HepG2 (cell line): ENCODE measurements at regions not wholly inside any gene's neighbourhood (a gene's known extent, or its start where the extent isn't known, plus 50 kb on each side); places are given as distances from the start of the nearest gene placed in this dataset.

Source experiments
- ATAC-seq: fragments of 200-7000 bp; cut with Tn5 transposase; 3 replicates; pipeline ENCODE4 v1.9.1; 2020; ENCODE audit warnings: mild to moderate bottlenecking, moderate library complexity
- BruUV-seq: library from RNA; stranded (reverse); fragments of 400-500 nt; replicated peaks from 2 replicates; lab custom pipeline; 2021; lab: Mats Ljungman, UMichigan
- CTCF ChIA-PET: fragments of 300-600 bp; formaldehyde crosslinking; extraction: SDS; loops from one replicate; lab custom pipeline; 2021; ENCODE audit warnings: low total read pairs, inconsistent platforms, low intra/inter-chr PET ratio; lab: Yijun Ruan, JAX
- POLR2A ChIA-PET: fragments of 350-600 bp; sonication (Branson Sonifier 250); formaldehyde crosslinking; loops from one replicate; lab custom pipeline; 2020; ENCODE audit warnings: antibody characterized with exemption, inconsistent platforms; lab: Yijun Ruan, JAX
- DNase-seq: peaks from one replicate; pipeline ENCODE4 v3.0.0-alpha.2; 2015; ENCODE audit warnings: low spot score
- FAIRE-seq: peaks from 3 replicates; lab custom pipeline; 2011; peaks lifted over from hg19 to GRCh38; lab: Jason Lieb, UNC
- H2AFZ ChIP-seq: one replicate; pipeline ENCODE4 v1.6.1; 2011; ENCODE audit warnings: low read length, inconsistent platforms
- H3K27ac ChIP-seq: fragments of 300-600 bp; 3 replicates; pipeline ENCODE4 v1.8.0; 2011; ENCODE audit warnings: mixed run types, mild to moderate bottlenecking, mixed read lengths, low read length, inconsistent platforms; ENCODE audit not compliant: insufficient read depth; ENCODE audit errors: extremely low read length
- H3K27me3 ChIP-seq, 2 experiments: fragments of 200-600 bp in 1 of 2; 2 replicates in 1 of 2; 3 replicates in 1 of 2; pipeline versions ENCODE4 v1.6.0 to v1.8.0; 2011; ENCODE audit warnings: low read length in 2 of 2, mild to moderate bottlenecking in 2 of 2, moderate library complexity in 2 of 2, inconsistent platforms in 1 of 2; ENCODE audit not compliant: insufficient read depth in 2 of 2, control insufficient read depth in 1 of 2
- H3K36me3 ChIP-seq, 2 experiments: fragments of 200-600 bp in 1 of 2; replicated peaks in 1 of 2; 2 replicates in 1 of 2; 3 replicates in 1 of 2; pipeline versions ENCODE4 v1.5.1 to v1.8.0; 2011; ENCODE audit warnings: low read length in 2 of 2, inconsistent platforms in 1 of 2; ENCODE audit not compliant: insufficient read depth in 2 of 2, control insufficient read depth in 1 of 2
- H3K4me1 ChIP-seq: 2 replicates; pipeline ENCODE4 v1.5.1; 2012; ENCODE audit warnings: low read length, inconsistent platforms; ENCODE audit not compliant: insufficient read depth
- H3K4me2 ChIP-seq: 2 replicates; pipeline ENCODE4 v1.6.0; 2011; ENCODE audit warnings: low read depth, low read length, inconsistent platforms
- H3K4me3 ChIP-seq, 3 experiments: fragments of 200-600 bp in 1 of 3; sonication (generic), shearing (Covaris generic) in 1 of 3; replicated peaks in 1 of 3; 2 replicates each; pipeline ENCODE4 v1.5.1; 2011 to 2016; ENCODE audit warnings: low read length in 3 of 3, inconsistent platforms in 2 of 3, low read depth in 2 of 3, mild to moderate bottlenecking in 2 of 3, control low read depth in 1 of 3, mixed read lengths in 1 of 3; ENCODE audit not compliant: insufficient read depth in 1 of 3
- H3K79me2 ChIP-seq: one replicate; pipeline ENCODE4 v1.6.1; 2011; ENCODE audit warnings: low read length, inconsistent platforms; ENCODE audit not compliant: insufficient read depth
- H3K9ac ChIP-seq: 2 replicates; pipeline ENCODE4 v1.6.0; 2011; ENCODE audit warnings: mild to moderate bottlenecking, low read depth, low read length, inconsistent platforms; ENCODE audit not compliant: insufficient read depth
- H3K9me3 ChIP-seq: 2 replicates; pipeline ENCODE4 v1.5.1; 2012; ENCODE audit warnings: mild to moderate bottlenecking, low read length
- H4K20me1 ChIP-seq: 2 replicates; pipeline ENCODE4 v1.6.0; 2011; ENCODE audit warnings: inconsistent platforms, mild to moderate bottlenecking, low read length, moderate library complexity; ENCODE audit not compliant: insufficient read depth
- HNRNPK ChIP-seq: fragments of 200-400 bp; formaldehyde crosslinking; IDR thresholded peaks from 2 replicates; pipeline ENCODE4 v1.6.1; 2018; ENCODE audit warnings: low read length, low read depth, moderate library complexity, mild to moderate bottlenecking; ENCODE audit not compliant: poor library complexity, severe bottlenecking
- RFX3 ChIP-seq: IDR thresholded peaks from 2 replicates; pipeline ENCODE4 v1.6.1; 2016; ENCODE audit warnings: missing biosample characterization, missing genetic modification reagents
- WGBS: methylation state at CpG from one replicate; pipeline ENCODE4 v1.1.6; 2017; ENCODE audit warnings: low lambda C conversion rate; 5-methylcytosine and 5-hydroxymethylcytosine counted together
- in situ Hi-C: cut with HindIII; loops from 2 replicates; pipeline ENCODE4 v1.10.0; 2017; ENCODE audit warnings: low pct_unique_long_range_greater_than_20kb; ENCODE audit not compliant: extremely low pct_ligation_motif_present
- intact Hi-C: fragments of 100-400 bp; cut with micrococcal nuclease; formaldehyde crosslinking; loops from one replicate; pipeline ENCODE4 v1.10.0; 2022; ENCODE audit not compliant: unreplicated experiment
- TF ChIP-seq, protein P1 (sequence below): sonication (generic); formaldehyde crosslinking; IDR thresholded peaks from 2 replicates; pipeline ENCODE4 v1.4.0; 2020; ENCODE audit warnings: missing genetic modification reagents, borderline replicate concordance
- TF ChIP-seq, protein P2 (sequence below): sonication (generic); formaldehyde crosslinking; conservative IDR thresholded peaks from 2 replicates; pipeline ENCODE4 v1.8.1; 2023; ENCODE audit warnings: missing genetic modification reagents

DNA sequence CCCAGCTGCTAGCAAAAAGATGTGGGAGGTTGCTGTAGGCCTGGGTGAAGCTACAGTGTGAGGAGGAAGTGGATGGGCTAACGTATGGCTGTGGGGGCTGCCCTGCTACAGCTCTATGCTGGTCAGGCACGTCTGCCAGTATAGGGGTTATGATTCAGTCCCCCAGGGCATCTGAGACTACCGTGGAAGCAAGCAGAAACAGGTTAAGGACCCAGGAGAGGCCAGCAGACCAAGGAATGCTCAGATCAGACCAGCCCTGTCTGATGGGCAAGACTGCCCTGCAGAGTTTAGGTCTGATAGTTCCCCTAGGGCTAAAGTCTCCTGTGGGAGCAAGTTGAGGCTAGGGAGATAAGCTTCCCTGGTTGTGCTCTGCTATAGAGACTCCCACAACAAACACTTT lies 416.1 kb upstream of the CTNND2 start:
- DNase-seq (no peak), FAIRE-seq (no peak), ATAC-seq (no peak)
- Histone ChIP-seq H3K36me3 (no peaks in the 10 kb centered on the region), H3K4me2 (no peak overlapping the region), H3K27me3 (no peaks in the 10 kb centered on the region), H3K9ac (no peak overlapping the region), H2AFZ (no peak overlapping the region), H3K79me2 (no peaks in the 10 kb centered on the region), H3K4me1 (no peaks in the 10 kb centered on the region), H3K27ac (no peak overlapping the region), H3K4me3 (no peak overlapping the region), H3K9me3 (peaks cover 76% of the 10 kb centered on the region), H4K20me1 (no peaks in the 10 kb centered on the region)
- 10% methylated on average over 2 of the region's 3 CpGs for WGBS
- BruUV-seq: no TSS peak
- intact Hi-C loops: no loop called here
- ChIA-PET CTCF (no interaction called here), POLR2A (no interaction called here)
- TF ChIP-seq, protein P1, sequence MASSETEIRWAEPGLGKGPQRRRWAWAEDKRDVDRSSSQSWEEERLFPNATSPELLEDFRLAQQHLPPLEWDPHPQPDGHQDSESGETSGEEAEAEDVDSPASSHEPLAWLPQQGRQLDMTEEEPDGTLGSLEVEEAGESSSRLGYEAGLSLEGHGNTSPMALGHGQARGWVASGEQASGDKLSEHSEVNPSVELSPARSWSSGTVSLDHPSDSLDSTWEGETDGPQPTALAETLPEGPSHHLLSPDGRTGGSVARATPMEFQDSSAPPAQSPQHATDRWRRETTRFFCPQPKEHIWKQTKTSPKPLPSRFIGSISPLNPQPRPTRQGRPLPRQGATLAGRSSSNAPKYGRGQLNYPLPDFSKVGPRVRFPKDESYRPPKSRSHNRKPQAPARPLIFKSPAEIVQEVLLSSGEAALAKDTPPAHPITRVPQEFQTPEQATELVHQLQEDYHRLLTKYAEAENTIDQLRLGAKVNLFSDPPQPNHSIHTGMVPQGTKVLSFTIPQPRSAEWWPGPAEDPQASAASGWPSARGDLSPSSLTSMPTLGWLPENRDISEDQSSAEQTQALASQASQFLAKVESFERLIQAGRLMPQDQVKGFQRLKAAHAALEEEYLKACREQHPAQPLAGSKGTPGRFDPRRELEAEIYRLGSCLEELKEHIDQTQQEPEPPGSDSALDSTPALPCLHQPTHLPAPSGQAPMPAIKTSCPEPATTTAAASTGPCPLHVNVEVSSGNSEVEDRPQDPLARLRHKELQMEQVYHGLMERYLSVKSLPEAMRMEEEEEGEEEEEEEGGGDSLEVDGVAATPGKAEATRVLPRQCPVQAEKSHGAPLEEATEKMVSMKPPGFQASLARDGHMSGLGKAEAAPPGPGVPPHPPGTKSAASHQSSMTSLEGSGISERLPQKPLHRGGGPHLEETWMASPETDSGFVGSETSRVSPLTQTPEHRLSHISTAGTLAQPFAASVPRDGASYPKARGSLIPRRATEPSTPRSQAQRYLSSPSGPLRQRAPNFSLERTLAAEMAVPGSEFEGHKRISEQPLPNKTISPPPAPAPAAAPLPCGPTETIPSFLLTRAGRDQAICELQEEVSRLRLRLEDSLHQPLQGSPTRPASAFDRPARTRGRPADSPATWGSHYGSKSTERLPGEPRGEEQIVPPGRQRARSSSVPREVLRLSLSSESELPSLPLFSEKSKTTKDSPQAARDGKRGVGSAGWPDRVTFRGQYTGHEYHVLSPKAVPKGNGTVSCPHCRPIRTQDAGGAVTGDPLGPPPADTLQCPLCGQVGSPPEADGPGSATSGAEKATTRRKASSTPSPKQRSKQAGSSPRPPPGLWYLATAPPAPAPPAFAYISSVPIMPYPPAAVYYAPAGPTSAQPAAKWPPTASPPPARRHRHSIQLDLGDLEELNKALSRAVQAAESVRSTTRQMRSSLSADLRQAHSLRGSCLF (CRISPR knock-in tag): no peak
- TF ChIP-seq, protein P2, sequence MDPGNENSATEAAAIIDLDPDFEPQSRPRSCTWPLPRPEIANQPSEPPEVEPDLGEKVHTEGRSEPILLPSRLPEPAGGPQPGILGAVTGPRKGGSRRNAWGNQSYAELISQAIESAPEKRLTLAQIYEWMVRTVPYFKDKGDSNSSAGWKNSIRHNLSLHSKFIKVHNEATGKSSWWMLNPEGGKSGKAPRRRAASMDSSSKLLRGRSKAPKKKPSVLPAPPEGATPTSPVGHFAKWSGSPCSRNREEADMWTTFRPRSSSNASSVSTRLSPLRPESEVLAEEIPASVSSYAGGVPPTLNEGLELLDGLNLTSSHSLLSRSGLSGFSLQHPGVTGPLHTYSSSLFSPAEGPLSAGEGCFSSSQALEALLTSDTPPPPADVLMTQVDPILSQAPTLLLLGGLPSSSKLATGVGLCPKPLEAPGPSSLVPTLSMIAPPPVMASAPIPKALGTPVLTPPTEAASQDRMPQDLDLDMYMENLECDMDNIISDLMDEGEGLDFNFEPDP (CRISPR knock-in tag): no peak
- no peak for TF ChIP-seq HNRNPK
- no peak for TF ChIP-seq RFX3 (CRISPR knock-in tag)
- in situ Hi-C loops: no loop called here
